ENCODE measurements at regions not wholly inside any gene's neighbourhood (a gene's known extent, or its start where the extent isn't known, plus 50 kb on each side); places are given as distances from the start of the nearest gene placed in this dataset.

- TF ChIP-seq CTCF (IDR thresholded peaks at IDR 0.05), result no peak
- TF ChIP-seq POLR2A (IDR thresholded peaks at IDR 0.05), result no peak
These were observed 813.4 kb downstream of the C6orf118 start for GRCh38 chr6:164495882-164496495.
